WTC11 (cell line): ENCODE measurements at regions not wholly inside any gene's neighbourhood (a gene's known extent, or its start where the extent isn't known, plus 50 kb on each side); places are given as distances from the start of the nearest gene placed in this dataset.

Experiments
- JUN ChIP-seq: sonication (generic); formaldehyde crosslinking; IDR thresholded peaks from 2 replicates; pipeline ENCODE4 v1.8.0; 2023; ENCODE audit warnings: mild to moderate bottlenecking, missing genetic modification reagents
- SOX15 ChIP-seq: fragments of 250-450 bp; sonication (Bioruptor Pico); IDR thresholded peaks from 2 replicates; pipeline ENCODE4 v1.9.0; 2021; ENCODE audit warnings: mild to moderate bottlenecking
- TF ChIP-seq, protein P1 (sequence below): fragments of 200-600 bp; IDR thresholded peaks from 2 replicates; pipeline ENCODE4 v1.8.0; 2022; ENCODE audit warnings: antibody characterized with exemption
- TF ChIP-seq, protein P2 (sequence below): sonication (generic); formaldehyde crosslinking; IDR thresholded peaks from 2 replicates; pipeline ENCODE4 v1.8.1; 2023; ENCODE audit warnings: mild to moderate bottlenecking, missing genetic modification reagents, borderline replicate concordance
- TF ChIP-seq, protein P3 (sequence below): sonication (generic); formaldehyde crosslinking; IDR thresholded peaks from 2 replicates; pipeline ENCODE4 v1.8.0; 2022; ENCODE audit warnings: mild to moderate bottlenecking, missing genetic modification reagents
- TF ChIP-seq, protein P4 (sequence below): sonication (generic); formaldehyde crosslinking; IDR thresholded peaks from 2 replicates; pipeline ENCODE4 v1.8.0; 2022; ENCODE audit warnings: mild to moderate bottlenecking, missing genetic modification reagents
- TF ChIP-seq, protein P5 (sequence below): sonication (generic); formaldehyde crosslinking; IDR thresholded peaks from 2 replicates; pipeline ENCODE4 v1.8.0; 2022; ENCODE audit warnings: mild to moderate bottlenecking, missing genetic modification reagents

DNA sequence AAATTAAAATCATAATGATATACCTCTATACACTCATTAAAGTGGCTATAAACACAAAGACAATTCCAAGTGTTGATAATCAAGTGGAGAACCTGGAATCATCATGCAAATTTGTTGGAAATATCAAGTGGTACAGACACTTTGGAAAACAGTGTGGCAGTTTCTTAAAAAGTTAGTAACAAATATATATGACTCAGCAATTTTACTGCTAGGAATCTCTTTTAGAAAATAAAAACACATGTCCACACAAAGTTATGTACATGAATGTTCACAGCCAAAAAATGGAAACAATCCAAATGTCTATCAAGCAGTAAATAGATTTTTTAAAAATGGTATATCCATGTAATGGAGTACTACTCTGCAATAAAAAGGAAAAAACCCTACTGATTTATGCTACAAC is 375.6 kb downstream of the HLX start:
- no peak for TF ChIP-seq JUN
- TF ChIP-seq, protein P1, sequence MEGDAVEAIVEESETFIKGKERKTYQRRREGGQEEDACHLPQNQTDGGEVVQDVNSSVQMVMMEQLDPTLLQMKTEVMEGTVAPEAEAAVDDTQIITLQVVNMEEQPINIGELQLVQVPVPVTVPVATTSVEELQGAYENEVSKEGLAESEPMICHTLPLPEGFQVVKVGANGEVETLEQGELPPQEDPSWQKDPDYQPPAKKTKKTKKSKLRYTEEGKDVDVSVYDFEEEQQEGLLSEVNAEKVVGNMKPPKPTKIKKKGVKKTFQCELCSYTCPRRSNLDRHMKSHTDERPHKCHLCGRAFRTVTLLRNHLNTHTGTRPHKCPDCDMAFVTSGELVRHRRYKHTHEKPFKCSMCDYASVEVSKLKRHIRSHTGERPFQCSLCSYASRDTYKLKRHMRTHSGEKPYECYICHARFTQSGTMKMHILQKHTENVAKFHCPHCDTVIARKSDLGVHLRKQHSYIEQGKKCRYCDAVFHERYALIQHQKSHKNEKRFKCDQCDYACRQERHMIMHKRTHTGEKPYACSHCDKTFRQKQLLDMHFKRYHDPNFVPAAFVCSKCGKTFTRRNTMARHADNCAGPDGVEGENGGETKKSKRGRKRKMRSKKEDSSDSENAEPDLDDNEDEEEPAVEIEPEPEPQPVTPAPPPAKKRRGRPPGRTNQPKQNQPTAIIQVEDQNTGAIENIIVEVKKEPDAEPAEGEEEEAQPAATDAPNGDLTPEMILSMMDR, result no peak
- no peak for TF ChIP-seq SOX15 (CRISPR knock-in tag)
- TF ChIP-seq, protein P2, sequence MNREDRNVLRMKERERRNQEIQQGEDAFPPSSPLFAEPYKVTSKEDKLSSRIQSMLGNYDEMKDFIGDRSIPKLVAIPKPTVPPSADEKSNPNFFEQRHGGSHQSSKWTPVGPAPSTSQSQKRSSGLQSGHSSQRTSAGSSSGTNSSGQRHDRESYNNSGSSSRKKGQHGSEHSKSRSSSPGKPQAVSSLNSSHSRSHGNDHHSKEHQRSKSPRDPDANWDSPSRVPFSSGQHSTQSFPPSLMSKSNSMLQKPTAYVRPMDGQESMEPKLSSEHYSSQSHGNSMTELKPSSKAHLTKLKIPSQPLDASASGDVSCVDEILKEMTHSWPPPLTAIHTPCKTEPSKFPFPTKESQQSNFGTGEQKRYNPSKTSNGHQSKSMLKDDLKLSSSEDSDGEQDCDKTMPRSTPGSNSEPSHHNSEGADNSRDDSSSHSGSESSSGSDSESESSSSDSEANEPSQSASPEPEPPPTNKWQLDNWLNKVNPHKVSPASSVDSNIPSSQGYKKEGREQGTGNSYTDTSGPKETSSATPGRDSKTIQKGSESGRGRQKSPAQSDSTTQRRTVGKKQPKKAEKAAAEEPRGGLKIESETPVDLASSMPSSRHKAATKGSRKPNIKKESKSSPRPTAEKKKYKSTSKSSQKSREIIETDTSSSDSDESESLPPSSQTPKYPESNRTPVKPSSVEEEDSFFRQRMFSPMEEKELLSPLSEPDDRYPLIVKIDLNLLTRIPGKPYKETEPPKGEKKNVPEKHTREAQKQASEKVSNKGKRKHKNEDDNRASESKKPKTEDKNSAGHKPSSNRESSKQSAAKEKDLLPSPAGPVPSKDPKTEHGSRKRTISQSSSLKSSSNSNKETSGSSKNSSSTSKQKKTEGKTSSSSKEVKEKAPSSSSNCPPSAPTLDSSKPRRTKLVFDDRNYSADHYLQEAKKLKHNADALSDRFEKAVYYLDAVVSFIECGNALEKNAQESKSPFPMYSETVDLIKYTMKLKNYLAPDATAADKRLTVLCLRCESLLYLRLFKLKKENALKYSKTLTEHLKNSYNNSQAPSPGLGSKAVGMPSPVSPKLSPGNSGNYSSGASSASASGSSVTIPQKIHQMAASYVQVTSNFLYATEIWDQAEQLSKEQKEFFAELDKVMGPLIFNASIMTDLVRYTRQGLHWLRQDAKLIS (CRISPR knock-in tag), result no peak
- TF ChIP-seq, protein P3, sequence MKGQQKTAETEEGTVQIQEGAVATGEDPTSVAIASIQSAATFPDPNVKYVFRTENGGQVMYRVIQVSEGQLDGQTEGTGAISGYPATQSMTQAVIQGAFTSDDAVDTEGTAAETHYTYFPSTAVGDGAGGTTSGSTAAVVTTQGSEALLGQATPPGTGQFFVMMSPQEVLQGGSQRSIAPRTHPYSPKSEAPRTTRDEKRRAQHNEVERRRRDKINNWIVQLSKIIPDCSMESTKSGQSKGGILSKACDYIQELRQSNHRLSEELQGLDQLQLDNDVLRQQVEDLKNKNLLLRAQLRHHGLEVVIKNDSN (CRISPR knock-in tag), result no peak
- TF ChIP-seq, protein P4, sequence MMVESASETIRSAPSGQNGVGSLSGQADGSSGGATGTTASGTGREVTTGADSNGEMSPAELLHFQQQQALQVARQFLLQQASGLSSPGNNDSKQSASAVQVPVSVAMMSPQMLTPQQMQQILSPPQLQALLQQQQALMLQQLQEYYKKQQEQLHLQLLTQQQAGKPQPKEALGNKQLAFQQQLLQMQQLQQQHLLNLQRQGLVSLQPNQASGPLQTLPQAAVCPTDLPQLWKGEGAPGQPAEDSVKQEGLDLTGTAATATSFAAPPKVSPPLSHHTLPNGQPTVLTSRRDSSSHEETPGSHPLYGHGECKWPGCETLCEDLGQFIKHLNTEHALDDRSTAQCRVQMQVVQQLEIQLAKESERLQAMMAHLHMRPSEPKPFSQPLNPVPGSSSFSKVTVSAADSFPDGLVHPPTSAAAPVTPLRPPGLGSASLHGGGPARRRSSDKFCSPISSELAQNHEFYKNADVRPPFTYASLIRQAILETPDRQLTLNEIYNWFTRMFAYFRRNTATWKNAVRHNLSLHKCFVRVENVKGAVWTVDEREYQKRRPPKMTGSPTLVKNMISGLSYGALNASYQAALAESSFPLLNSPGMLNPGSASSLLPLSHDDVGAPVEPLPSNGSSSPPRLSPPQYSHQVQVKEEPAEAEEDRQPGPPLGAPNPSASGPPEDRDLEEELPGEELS, result no peak
- TF ChIP-seq, protein P5, sequence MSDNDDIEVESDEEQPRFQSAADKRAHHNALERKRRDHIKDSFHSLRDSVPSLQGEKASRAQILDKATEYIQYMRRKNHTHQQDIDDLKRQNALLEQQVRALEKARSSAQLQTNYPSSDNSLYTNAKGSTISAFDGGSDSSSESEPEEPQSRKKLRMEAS (CRISPR knock-in tag), result no peak
